Esophagus squamous epithelium (tissue), 4 donors: ENCODE measurements at regions not wholly inside any gene's neighbourhood (a gene's known extent, or its start where the extent isn't known, plus 50 kb on each side); places are given as distances from the start of the nearest gene placed in this dataset.

ENCODE experiments used
- CTCF ChIP-seq, 6 experiments: fragments of 450-650 bp in 4 of 6; fragments of 200-600 bp in 2 of 6; sonication (generic) in 2 of 6; IDR thresholded peaks; one replicate each; pipeline ENCODE4 v1.5.1; 2016 to 2019; ENCODE audit warnings: antibody characterized with exemption in 6 of 6, mild to moderate bottlenecking in 4 of 6, moderate library complexity in 4 of 6
- POLR2A ChIP-seq, 4 donors: fragments of 450-650 bp; IDR thresholded peaks; one replicate each; pipeline ENCODE4 v1.6.1; 2017; ENCODE audit warnings: antibody characterized with exemption in 4 of 4, mild to moderate bottlenecking in 4 of 4, moderate library complexity in 3 of 4

DNA sequence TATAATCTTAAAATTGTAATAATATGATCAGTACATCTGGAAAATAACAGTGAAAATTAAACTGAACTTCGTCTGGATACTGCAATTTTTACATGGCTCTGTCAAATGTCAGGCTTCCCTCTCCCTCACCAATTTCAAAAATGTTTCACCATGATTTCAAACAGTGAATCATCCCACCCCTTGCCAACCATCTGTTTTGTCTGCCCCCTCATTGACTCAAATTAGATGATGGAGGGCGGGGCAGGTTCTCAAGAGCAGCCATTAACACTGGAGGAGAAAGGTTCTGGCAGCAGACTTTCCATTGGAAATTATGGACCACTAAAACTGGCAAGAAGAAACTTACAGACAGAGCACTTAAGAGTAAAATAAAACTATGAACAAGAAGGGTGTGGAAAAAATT is 1195.7 kb upstream of the ZEB2 start:
- TF ChIP-seq CTCF (IDR thresholded peaks at IDR 0.05) (no peak), POLR2A (IDR thresholded peaks at IDR 0.05) (no peak)
